Ammon's horn (tissue), 1 donor: ENCODE measurements at regions not wholly inside any gene's neighbourhood (a gene's known extent, or its start where the extent isn't known, plus 50 kb on each side); places are given as distances from the start of the nearest gene placed in this dataset.
"Not testable (repeated sequence)": the region's sequence is repeated elsewhere in the genome, so short reads cannot be mapped to it uniquely, and the experiment has no call there.

Experiments used
- DNase-seq: peaks from one replicate; pipeline ENCODE4 v3.0.0-alpha.2; 2016; ENCODE audit warnings: low spot score

- DNase-seq, result no peak
Measured at GRCh38 chr2:133840761-133841160, 272.5 kb upstream of the NCKAP5 start.

DNA sequence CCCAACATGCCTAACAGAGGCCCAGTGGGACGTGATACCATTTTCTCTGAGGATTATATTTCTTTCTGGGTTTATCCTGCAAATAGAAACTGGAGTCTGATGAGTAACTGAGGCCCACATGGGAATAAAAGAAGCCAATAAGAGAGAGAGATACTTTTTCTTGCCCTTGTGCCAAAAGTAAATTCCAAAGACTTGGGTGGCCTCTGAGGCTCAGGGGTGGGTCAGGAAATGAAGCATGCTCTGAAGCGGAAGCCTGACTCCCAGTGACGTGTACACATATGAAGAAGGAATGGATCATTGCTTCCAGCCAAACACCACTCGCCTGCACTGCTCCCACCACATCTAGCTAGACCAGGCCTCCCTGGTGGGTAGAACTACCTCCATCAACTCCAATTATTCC, 273.6 kb upstream of the NCKAP5 start:
- no peak for DNase-seq

DNA sequence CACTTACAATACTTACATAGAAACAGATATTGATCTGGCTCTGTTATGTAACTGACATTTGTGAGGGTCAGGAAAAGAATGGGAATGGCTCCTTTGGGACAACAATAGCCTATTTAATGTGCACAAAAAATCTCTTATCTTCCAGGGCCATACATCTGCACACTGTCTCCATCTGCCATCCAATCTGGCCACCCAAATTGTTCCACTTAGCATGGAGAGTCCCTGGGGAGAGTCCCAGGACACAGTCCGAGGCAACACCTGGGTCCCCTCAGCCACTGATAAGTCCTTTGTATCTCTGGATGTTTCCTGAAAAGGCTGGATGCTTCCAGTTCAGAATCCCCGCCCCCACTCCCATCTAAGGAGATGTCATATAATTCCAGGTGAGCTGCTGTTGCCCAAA, 274.2 kb upstream of the NCKAP5 start:
- DNase-seq, result no peak

- DNase-seq, result no peak
Measured at GRCh38 chr2:133843091-133843490, 274.8 kb upstream of the NCKAP5 start.

GRCh38 chr2:133843551-133843950, 275.3 kb upstream of the NCKAP5 start:
- DNase-seq, result no peak

DNA sequence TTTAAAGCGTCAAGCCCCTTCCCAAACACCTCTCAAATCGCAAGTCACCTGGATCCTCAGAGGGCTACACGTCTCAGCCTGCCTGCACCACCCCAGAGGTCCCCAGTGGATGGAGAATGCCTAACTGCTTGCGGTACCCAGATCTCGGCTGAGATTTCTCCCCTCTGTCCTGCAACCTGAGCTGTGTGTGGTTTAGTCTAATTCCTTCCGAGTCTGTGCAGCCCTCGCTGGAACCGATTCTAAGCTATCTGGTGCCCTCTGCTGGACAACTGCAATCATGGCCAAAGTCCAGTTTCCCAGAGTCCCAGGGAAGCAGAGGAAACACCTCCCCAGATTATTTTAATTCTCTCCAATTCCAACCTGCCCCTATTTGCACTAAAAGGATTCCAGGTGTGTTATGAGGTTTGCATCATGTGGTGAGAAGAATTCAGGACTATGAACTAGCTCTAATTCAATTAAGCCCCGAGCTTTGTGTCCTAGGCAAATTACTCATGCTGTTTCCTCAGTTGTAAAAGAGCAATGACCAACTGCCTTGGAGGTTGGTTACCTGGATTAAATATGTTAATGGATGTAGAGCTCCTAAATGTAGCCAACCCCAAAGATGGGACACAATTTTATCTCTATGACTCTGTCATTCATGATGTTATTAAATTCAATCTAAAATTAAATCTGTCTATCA, 276.1 kb upstream of the NCKAP5 start:
- peak; percentile 77 for DNase-seq

DNA sequence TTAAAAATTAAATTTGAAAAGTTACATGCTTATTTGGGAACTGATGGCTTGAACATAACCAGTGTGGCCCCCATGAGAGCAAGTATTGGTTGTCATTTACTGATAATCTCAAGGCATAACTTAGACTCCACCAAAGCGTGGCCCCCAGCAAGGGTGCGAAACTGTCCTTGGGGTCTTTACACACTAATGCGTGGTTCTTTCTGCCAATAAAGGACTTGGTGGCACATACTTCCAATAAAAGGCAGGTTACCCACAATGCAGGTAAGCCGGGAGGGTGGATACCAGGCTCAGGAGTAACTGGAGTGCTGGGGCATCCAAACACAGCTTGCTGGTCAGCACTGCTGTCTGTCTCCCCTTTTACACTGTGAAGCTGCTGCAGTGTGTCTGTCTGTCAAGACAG, 278.2 kb upstream of the NCKAP5 start:
- no peak for DNase-seq

DNA sequence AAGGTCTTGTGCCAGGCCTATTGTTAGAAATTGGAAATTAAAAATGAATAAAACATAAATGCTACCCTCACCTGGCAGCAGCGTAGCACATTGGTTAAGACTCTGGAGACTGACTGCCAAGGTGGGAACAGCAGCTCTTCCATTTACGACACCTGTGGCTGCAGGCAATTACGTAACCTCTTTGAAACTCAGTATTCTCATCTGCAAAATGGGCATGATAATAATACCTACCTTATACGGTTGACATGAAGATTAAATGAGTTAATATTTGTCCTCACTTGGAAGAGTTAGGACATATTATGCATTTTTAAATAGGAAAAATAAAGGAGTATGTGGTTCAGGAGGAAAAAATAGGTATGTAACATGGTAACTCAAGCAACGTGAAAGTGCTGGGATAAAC, 279.3 kb upstream of the NCKAP5 start:
- DNase-seq, result no peak

GRCh38 chr2:133848111-133848649, 279.9 kb upstream of the NCKAP5 start:
- no peak for DNase-seq

DNA sequence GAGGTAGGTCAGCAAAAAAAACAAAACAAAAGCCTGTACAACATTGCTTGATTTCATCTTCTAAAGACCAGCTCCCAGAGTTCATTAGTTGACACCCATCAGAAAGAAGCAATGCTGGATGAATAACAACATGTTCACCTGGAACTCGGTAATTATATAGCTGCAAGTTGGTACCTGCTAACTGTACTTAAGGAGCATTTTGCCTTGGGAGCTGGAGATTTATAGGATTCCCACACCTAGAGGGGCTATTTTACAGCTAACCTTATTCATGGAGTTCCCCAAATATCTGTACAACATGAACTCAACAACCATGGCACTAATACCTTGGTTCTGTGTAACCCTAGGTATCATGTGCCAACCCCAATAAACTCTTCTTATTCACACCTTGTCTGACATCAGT, 281.1 kb upstream of the NCKAP5 start:
- no peak for DNase-seq

GRCh38 chr2:133854603-133855200, 286.4 kb upstream of the NCKAP5 start:
- DNase-seq, result no peak

DNA sequence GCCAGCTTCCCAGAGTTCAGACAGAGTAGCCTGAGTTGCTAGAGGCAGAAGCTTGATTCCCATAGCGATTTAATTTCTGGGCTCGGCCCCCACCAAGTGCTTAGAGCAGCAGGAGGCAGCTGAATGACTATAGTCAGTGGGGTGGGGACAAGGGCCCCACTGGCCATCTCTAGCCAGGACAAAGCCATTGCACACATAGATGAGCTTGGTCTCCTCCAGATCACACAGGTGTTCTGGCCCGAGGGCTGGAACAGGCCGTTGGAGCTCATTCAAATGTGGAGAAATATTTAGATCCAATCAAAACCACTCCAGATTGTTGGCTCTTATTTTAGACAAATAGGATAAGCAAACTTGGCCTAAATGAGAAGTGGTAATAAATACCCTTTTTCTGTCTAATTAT, 287.3 kb upstream of the NCKAP5 start:
- DNase-seq, result no peak

- no peak for DNase-seq
Measured at GRCh38 chr2:133856678-133857077, 288.4 kb upstream of the NCKAP5 start.

DNA sequence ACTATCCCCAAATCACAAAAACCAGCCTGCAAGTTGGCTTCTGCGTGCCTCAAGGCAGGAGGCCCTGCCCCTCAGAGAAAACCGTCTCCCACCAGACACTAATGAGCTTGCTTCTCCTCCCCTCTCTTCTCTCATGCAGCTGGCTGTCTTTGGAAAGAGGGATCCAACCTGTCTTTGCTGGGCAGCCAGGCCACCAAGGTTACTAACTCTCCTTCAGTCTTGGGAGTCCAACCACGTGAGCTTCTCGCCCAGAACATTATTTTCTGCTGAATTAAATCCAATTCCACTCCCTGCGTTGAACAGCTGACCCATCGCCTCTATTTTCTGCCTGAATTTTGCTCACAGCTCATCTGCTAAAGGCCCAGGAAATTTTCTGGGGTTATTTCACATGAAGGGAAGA, 291.3 kb upstream of the NCKAP5 start:
- DNase-seq, result no peak

GRCh38 chr2:133862400-133862977, 294.2 kb upstream of the NCKAP5 start:
- no peak for DNase-seq

DNA sequence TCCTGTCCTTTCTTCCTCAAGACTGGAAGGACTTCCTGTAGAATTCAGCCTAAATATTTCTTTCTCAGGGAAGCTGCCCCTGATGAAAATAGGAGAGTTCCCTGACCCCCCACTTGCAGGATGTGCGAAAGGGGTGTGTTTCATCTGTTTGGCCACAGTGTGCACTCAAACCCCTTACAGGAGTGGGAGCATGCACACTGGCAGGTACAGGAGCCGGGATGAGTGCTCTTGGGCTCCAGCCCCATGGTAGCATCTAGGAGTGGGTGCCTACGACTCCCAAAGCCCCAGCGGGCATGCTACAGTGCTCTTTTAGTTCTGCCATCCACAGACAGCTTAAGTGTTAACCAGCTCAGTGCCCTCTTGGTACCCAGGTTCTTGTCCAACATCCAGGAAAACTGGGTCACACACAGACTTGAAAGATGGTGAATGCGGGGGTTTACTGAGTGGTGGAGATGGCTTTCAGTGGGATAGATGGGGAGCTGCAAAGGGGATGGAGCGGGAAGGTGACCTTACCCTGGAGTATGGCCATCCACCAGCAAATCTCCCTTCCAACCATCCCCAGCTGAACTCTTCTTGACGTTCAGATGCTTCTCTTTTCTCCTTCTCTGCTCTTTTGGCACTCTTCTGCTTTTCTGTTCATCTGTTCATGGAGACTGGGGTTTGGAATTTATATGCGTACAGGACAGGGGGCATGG, 295.0 kb upstream of the NCKAP5 start:
- no peak for DNase-seq

- no peak for DNase-seq
Measured at GRCh38 chr2:133865141-133865540, 296.9 kb upstream of the NCKAP5 start.

DNA sequence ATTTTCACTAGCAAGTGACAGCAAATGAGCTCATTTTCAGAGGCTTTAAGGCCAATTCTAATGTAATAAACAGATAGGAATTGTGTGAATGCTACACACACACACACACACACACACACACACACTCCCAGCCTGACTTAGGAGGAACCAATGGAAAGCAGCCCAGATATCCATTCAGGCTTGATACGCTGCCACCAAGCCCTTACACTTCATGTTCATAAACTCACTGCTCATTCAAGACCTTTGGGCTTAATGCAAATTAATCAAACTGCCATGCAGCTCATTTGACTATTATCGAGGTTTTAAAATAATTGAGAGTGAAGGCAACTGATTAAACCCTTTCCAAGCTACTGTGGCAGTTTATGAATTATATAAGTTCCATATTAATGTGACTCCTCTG, 298.9 kb upstream of the NCKAP5 start:
- DNase-seq, result no peak

GRCh38 chr2:133871545-133872209, 303.4 kb upstream of the NCKAP5 start:
- no peak for DNase-seq

- no peak for DNase-seq
Measured at GRCh38 chr2:133878326-133878725, 310.1 kb upstream of the NCKAP5 start.

- DNase-seq, result no peak
Measured at GRCh38 chr2:133879703-133880102, 311.4 kb upstream of the NCKAP5 start.

- not testable (repeated sequence) for DNase-seq
Measured at GRCh38 chr2:133882159-133882558, 313.9 kb upstream of the NCKAP5 start.
